Mesenchymal stem cell (in vitro differentiated cells and primary cell): ENCODE measurements at regions not wholly inside any gene's neighbourhood (a gene's known extent, or its start where the extent isn't known, plus 50 kb on each side); places are given as distances from the start of the nearest gene placed in this dataset.

Experiments
- DNase-seq: peaks from one replicate; pipeline ENCODE4 v3.0.0-alpha.2; 2013
- H2AFZ ChIP-seq: one replicate; pipeline ENCODE4 v1.6.1; 2013; ENCODE audit warnings: low read depth, mild to moderate bottlenecking, control low read depth, inconsistent platforms, low read length, moderate library complexity
- H2AK5ac ChIP-seq: 2 replicates; pipeline ENCODE4 v1.6.1; 2013; ENCODE audit warnings: low read length, moderate library complexity, mild to moderate bottlenecking, inconsistent platforms; ENCODE audit not compliant: severe bottlenecking
- H2BK120ac ChIP-seq: one replicate; pipeline ENCODE4 v1.6.1; 2013; ENCODE audit warnings: low read depth, mild to moderate bottlenecking, inconsistent platforms, low read length, moderate library complexity
- H2BK12ac ChIP-seq, 2 experiments: one replicate each; pipeline ENCODE4 v1.6.1; 2013; ENCODE audit warnings: inconsistent platforms in 2 of 2, low read length in 2 of 2, mild to moderate bottlenecking in 2 of 2, moderate library complexity in 2 of 2, control low read depth in 1 of 2
- H2BK15ac ChIP-seq: one replicate; pipeline ENCODE4 v1.6.1; 2013; ENCODE audit warnings: mild to moderate bottlenecking, low read depth, inconsistent platforms; ENCODE audit not compliant: poor library complexity, severe bottlenecking
- H2BK5ac ChIP-seq: 2 replicates; pipeline ENCODE4 v1.6.1; 2013; ENCODE audit warnings: low read depth, mild to moderate bottlenecking, low read length, control low read depth, inconsistent platforms; ENCODE audit not compliant: poor library complexity, severe bottlenecking
- H3K14ac ChIP-seq, 2 experiments: one replicate each; pipeline ENCODE4 v1.6.1; 2013; ENCODE audit warnings: inconsistent platforms in 2 of 2, low read length in 2 of 2, control low read depth in 1 of 2, mild to moderate bottlenecking in 1 of 2, moderate library complexity in 1 of 2
- H3K18ac ChIP-seq, 2 experiments: one replicate each; pipeline ENCODE4 v1.6.1; 2013; ENCODE audit warnings: inconsistent platforms in 2 of 2, low read length in 2 of 2, control low read depth in 1 of 2, low read depth in 1 of 2, mild to moderate bottlenecking in 1 of 2
- H3K23ac ChIP-seq, 2 experiments: one replicate each; pipeline ENCODE4 v1.6.1; 2013; ENCODE audit warnings: inconsistent platforms in 2 of 2, low read length in 2 of 2, mild to moderate bottlenecking in 2 of 2, moderate library complexity in 2 of 2, control low read depth in 1 of 2
- H3K27ac ChIP-seq: 2 replicates; pipeline ENCODE4 v1.5.1; 2013; ENCODE audit warnings: mild to moderate bottlenecking, moderate library complexity, low read length, control low read depth, inconsistent platforms; ENCODE audit not compliant: poor library complexity, severe bottlenecking
- H3K27me3 ChIP-seq, 2 experiments: 2 replicates each; pipeline versions ENCODE4 v1.6.1 to v1.7.0; 2013; ENCODE audit warnings: low read length in 2 of 2, mild to moderate bottlenecking in 2 of 2, moderate library complexity in 2 of 2, control low read depth in 1 of 2, inconsistent platforms in 1 of 2; ENCODE audit not compliant: control insufficient read depth in 1 of 2, insufficient read depth in 1 of 2
- H3K36me3 ChIP-seq, 2 experiments: 2 replicates each; pipeline versions ENCODE4 v1.6.1 to v1.7.0; 2013; ENCODE audit warnings: low read length in 2 of 2, control low read depth in 1 of 2, inconsistent platforms in 1 of 2, low read depth in 1 of 2, mild to moderate bottlenecking in 1 of 2; ENCODE audit not compliant: insufficient read depth in 2 of 2, control insufficient read depth in 1 of 2
- H3K4ac ChIP-seq, 2 experiments: one replicate each; pipeline ENCODE4 v1.6.1; 2013; ENCODE audit warnings: inconsistent platforms in 2 of 2, low read length in 2 of 2, mild to moderate bottlenecking in 2 of 2, moderate library complexity in 2 of 2, control low read depth in 1 of 2, low read depth in 1 of 2
- H3K4me1 ChIP-seq: 2 replicates; pipeline ENCODE4 v1.6.1; 2013; ENCODE audit warnings: low read depth, low read length, control low read depth; ENCODE audit not compliant: control insufficient read depth, insufficient read depth
- H3K4me2 ChIP-seq: 2 replicates; pipeline ENCODE4 v1.6.1; 2013; ENCODE audit warnings: low read length, mild to moderate bottlenecking, inconsistent platforms; ENCODE audit not compliant: poor library complexity, severe bottlenecking
- H3K4me3 ChIP-seq, 2 experiments: 2 replicates each; pipeline versions ENCODE4 v1.5.1 to v1.7.0; 2013; ENCODE audit warnings: low read length in 2 of 2, mild to moderate bottlenecking in 2 of 2, control low read depth in 1 of 2, low read depth in 1 of 2; ENCODE audit not compliant: insufficient read depth in 1 of 2
- H3K79me1 ChIP-seq: replicated peaks from 2 replicates; pipeline ENCODE4 v1.6.1; 2013; ENCODE audit warnings: mild to moderate bottlenecking, control low read depth, low read length, inconsistent platforms; ENCODE audit not compliant: poor library complexity, severe bottlenecking
- H3K9ac ChIP-seq: 2 replicates; pipeline ENCODE4 v1.7.0; 2013; ENCODE audit warnings: mild to moderate bottlenecking, low read length, moderate library complexity
- H3K9me3 ChIP-seq: 2 replicates; pipeline ENCODE4 v1.7.0; 2013; ENCODE audit warnings: mild to moderate bottlenecking, low read length; ENCODE audit not compliant: control insufficient read depth
- H4K8ac ChIP-seq: one replicate; pipeline ENCODE4 v1.6.1; 2013; ENCODE audit warnings: inconsistent platforms, mild to moderate bottlenecking, low read length, moderate library complexity
- H4K91ac ChIP-seq: one replicate; pipeline ENCODE4 v1.6.1; 2013; ENCODE audit warnings: mild to moderate bottlenecking, low read length, inconsistent platforms
- WGBS: methylation state at CpG from one replicate; pipeline ENCODE4 v1.1.7; 2013; ENCODE audit warnings: mixed read lengths; 5-methylcytosine and 5-hydroxymethylcytosine counted together

DNA sequence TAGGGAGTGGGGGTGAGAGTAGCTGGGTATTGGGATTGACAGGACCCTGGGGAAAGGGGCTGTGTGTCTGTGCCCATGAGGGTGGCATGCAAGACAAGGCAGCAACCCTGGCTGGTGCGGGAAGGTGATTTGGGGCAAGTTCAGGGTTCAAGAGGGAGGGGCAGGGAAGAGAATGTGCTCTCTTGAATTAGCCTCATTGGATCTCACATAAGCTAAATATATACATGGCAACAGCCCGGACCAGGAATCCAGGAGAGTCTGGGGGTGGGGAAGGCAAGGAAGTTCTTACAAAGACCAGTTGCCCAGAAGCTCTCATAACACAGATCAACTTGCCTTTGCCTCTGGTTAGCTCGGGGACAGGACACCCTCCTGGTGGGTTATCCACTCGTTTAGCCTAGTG is 73.3 kb downstream of the IRX3 start:
- Histone ChIP-seq H3K23ac (no peak overlapping the region), H3K36me3 (no peaks in the 10 kb centered on the region), H2AK5ac (no peak overlapping the region), H2AFZ (no peak overlapping the region), H3K4me2 (no peak overlapping the region), H3K18ac (no peak overlapping the region), H3K79me1 (no peaks in the 10 kb centered on the region), H2BK15ac (no peak overlapping the region), H3K9ac (no peak overlapping the region), H2BK12ac (no peak overlapping the region), H2BK120ac (no peak overlapping the region), H4K8ac (no peak overlapping the region), H4K91ac (no peak overlapping the region), H3K14ac (no peak overlapping the region), H3K4ac (no peak overlapping the region), H3K27ac (no peak overlapping the region), H3K27me3 (peaks cover 39 to 91% of the 10 kb centered on the region in 2 experiments), H3K4me3 (no peak overlapping the region), H3K4me1 (no peaks in the 10 kb centered on the region), H2BK5ac (no peak overlapping the region), H3K9me3 (no peaks in the 10 kb centered on the region)
- WGBS: 77% methylated on average over 4 of the region's 4 CpGs
- no peak for DNase-seq

DNA sequence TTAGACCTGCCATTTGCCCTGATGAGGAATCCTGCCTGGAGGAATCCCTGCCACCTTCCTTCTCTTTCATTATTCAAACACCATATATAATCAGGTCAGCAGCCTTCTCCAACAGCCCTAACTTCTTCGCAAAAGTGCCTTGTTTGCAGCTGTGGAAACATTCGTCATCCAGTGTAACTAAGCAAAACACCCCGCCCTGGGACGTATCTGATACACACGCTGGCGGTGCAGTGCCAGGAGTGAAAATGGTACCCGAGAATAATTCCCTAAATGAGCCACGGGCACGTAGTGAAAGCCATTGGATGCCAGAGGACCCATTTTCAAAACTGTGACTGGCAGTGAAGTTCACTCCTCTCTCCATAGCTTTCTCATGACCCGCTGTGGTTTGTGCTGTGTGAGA is 73.7 kb downstream of the IRX3 start:
- no peak overlapping the region for H4K91ac ChIP-seq
- H2BK120ac ChIP-seq: no peak overlapping the region
- H3K27ac ChIP-seq: no peak overlapping the region
- H2BK15ac ChIP-seq: no peak overlapping the region
- no peak overlapping the region for H3K18ac ChIP-seq
- no peak for DNase-seq
- H3K79me1 ChIP-seq: no peaks in the 10 kb centered on the region
- peaks cover 44 to 88% of the 10 kb centered on the region in 2 experiments for H3K27me3 ChIP-seq
- H3K9me3 ChIP-seq: no peaks in the 10 kb centered on the region
- H2BK5ac ChIP-seq: no peak overlapping the region
- no peak overlapping the region for H3K14ac ChIP-seq
- H3K4ac ChIP-seq: no peak overlapping the region
- no peaks in the 10 kb centered on the region for H3K4me1 ChIP-seq
- no peak overlapping the region for H2BK12ac ChIP-seq
- no peak overlapping the region for H3K9ac ChIP-seq
- H2AK5ac ChIP-seq: no peak overlapping the region
- H4K8ac ChIP-seq: no peak overlapping the region
- 85% methylated on average over 10 of the region's 10 CpGs for WGBS
- H3K36me3 ChIP-seq: no peaks in the 10 kb centered on the region
- H2AFZ ChIP-seq: no peak overlapping the region
- H3K4me2 ChIP-seq: no peak overlapping the region
- H3K4me3 ChIP-seq: no peak overlapping the region
- no peak overlapping the region for H3K23ac ChIP-seq

DNA sequence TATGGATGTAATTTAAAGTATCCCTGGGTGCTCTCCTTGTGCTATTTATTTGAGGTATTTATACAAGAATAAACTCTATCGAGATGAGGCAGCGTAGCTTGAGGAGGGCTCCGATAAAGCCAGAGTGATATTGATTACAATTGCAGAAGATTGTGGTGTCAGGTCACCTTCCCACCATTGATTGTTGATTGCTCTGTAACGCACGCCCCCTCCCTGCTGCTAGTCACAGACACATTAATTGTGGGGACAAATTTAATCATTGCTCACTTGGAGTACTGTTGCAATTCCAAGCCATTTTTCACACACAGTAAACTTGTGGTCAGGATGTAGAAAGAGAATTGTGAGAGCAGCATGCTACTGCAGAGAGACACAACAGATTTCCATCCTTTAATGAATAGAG is 75.4 kb downstream of the IRX3 start:
- no peak overlapping the region for H3K9ac ChIP-seq
- no peak overlapping the region for H3K23ac ChIP-seq
- no peak overlapping the region for H3K4ac ChIP-seq
- H3K27ac ChIP-seq: no peak overlapping the region
- no peak overlapping the region for H4K91ac ChIP-seq
- no peak overlapping the region for H2BK5ac ChIP-seq
- no peak overlapping the region for H2BK12ac ChIP-seq
- no peak overlapping the region for H2BK15ac ChIP-seq
- H3K4me2 ChIP-seq: no peak overlapping the region
- H3K79me1 ChIP-seq: no peaks in the 10 kb centered on the region
- DNase-seq: no peak
- no peak overlapping the region for H2AK5ac ChIP-seq
- no peaks in the 10 kb centered on the region for H3K9me3 ChIP-seq
- H3K4me3 ChIP-seq: no peak overlapping the region
- H2AFZ ChIP-seq: no peak overlapping the region
- WGBS: 72% methylated on average over 5 of the region's 5 CpGs
- no peak overlapping the region for H4K8ac ChIP-seq
- no peak overlapping the region for H3K18ac ChIP-seq
- no peak overlapping the region for H3K14ac ChIP-seq
- H3K27me3 ChIP-seq: peaks cover 53 to 90% of the 10 kb centered on the region in 2 experiments
- no peak overlapping the region for H2BK120ac ChIP-seq
- no peaks in the 10 kb centered on the region for H3K4me1 ChIP-seq
- H3K36me3 ChIP-seq: no peaks in the 10 kb centered on the region

DNA sequence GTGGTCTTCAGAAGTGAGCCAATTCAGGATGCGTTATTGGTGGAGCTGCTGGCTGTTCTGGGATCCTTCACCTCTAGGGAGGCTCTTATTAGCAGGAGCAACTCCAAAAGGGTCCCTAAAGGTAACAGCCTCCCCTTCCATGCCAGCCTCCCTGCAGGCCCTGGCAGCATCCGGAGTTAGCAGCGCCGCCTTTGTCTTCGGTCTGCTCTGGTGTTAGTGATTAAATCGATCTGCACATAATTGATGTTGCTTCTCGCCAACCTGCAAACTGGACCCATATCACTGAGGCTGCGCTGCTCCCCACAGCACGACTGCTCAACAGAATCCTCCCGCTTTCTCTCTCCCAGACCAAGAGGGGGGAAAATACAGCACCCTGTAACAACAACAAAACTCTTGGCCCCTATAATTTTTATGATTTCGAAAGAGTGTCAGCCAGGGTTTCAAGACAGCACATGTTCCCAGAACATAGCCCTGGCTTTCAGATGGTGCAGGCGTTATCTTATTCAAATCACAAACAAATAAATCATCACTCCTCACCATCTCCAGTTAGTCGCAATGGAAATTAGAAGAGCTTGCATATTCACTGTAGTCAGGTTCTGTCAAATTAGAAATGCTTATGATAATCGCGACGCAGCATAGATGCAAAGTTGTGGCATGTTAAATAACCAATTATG is 76.0 kb downstream of the IRX3 start:
- no peak overlapping the region for H4K91ac ChIP-seq
- no peak overlapping the region for H3K14ac ChIP-seq
- WGBS: 85% methylated on average over 16 of the region's 16 CpGs
- H2BK12ac ChIP-seq: no peak overlapping the region
- no peak overlapping the region for H2AFZ ChIP-seq
- H2BK5ac ChIP-seq: no peak overlapping the region
- H3K4ac ChIP-seq: no peak overlapping the region
- no peak overlapping the region for H3K4me2 ChIP-seq
- no peak overlapping the region for H2AK5ac ChIP-seq
- no peak overlapping the region for H2BK15ac ChIP-seq
- H3K18ac ChIP-seq: no peak overlapping the region
- H3K9ac ChIP-seq: no peak overlapping the region
- no peaks in the 10 kb centered on the region for H3K36me3 ChIP-seq
- H3K79me1 ChIP-seq: no peaks in the 10 kb centered on the region
- H2BK120ac ChIP-seq: no peak overlapping the region
- no peaks in the 10 kb centered on the region for H3K9me3 ChIP-seq
- H3K27me3 ChIP-seq: peaks cover 57 to 89% of the 10 kb centered on the region in 2 experiments
- no peak overlapping the region for H3K27ac ChIP-seq
- no peak overlapping the region for H3K4me3 ChIP-seq
- no peak for DNase-seq
- H3K23ac ChIP-seq: no peak overlapping the region
- H3K4me1 ChIP-seq: no peaks in the 10 kb centered on the region
- no peak overlapping the region for H4K8ac ChIP-seq
